HFF-Myc (cell line): ENCODE measurements at regions not wholly inside any gene's neighbourhood (a gene's known extent, or its start where the extent isn't known, plus 50 kb on each side); places are given as distances from the start of the nearest gene placed in this dataset.

Experiments
- DNase-seq: peaks from one replicate; pipeline ENCODE4 v3.0.0-alpha.2; 2011; ENCODE audit warnings: low read depth; ENCODE audit errors: extremely low read depth
- H3K4me3 ChIP-seq: replicated peaks from 2 replicates; pipeline ENCODE4 v1.5.1; 2011; ENCODE audit warnings: low read depth, mild to moderate bottlenecking, control low read depth, low read length
- CTCF ChIP-seq: IDR thresholded peaks from 2 replicates; pipeline ENCODE4 v1.5.1; 2012; ENCODE audit warnings: mild to moderate bottlenecking, low read depth, low read length, control low read depth; ENCODE audit errors: missing control alignments

DNA sequence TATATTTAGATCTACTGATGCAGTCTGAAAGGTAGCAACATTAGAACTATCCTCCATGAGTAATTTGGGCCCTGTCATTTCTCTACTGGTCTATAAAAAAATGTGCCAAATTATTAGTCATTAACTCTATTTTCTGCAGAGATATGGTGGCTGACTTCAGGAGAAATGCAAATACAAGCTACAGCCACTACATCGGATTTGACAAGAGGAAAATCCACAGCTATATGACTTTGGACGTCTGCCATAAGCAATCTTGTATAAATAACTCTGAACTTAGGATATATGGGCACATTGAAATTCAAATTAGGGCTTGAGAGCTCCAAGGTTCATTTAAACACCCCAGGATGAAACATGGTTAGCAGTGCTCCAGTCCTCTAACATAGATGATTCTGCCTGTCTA is 983.0 kb upstream of the LRFN5 start:
- H3K4me3 ChIP-seq = no peak overlapping the region
- no peak for TF ChIP-seq CTCF
- no peak for DNase-seq

DNA sequence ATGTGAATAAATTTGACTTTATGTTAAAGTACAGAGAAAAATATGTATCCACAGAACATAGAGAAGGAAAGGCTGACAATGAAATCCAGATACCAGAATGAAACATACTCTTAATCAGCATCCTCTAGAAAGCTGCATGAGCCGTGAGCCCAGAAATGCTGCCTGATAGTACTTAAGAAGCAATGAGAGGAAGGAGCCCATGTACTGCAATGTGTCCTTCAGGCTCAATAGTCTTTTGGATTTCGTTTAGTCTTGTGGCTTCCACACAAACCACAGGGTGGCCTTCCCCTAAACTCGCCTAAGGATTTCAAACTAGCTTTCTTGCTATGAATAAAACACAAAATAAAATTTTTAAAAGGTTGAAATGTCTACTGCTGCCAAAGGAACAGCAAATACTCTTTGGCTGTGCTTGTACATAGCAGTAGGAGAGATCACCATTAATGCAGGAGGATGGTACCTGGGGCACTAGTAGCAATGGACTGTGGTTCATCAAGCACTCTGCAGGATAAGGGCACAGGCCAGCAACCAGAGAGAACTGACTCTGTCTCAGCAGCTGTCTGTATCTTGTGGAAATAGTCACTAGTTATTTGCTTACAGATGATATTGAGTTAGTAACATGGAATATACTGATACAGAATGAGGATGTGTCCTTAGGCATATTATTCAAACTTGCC is 988.3 kb upstream of the LRFN5 start:
- no peak for TF ChIP-seq CTCF
- H3K4me3 ChIP-seq = no peak overlapping the region

GRCh38 chr14:40616579-40616978 is 990.1 kb upstream of the LRFN5 start:
- TF ChIP-seq CTCF = no peak
- no peak for DNase-seq
- no peak overlapping the region for H3K4me3 ChIP-seq

More for the DNA sequence above, 988.3 kb upstream of the LRFN5 start:
- no peak for DNase-seq

- no peak overlapping the region for H3K4me3 ChIP-seq
- DNase-seq = no peak
- no peak for TF ChIP-seq CTCF
Observed at GRCh38 chr14:40601063-40601462, 1005.6 kb upstream of the LRFN5 start.

GRCh38 chr14:40599725-40600124 is 1007.0 kb upstream of the LRFN5 start:
- DNase-seq = no peak
- TF ChIP-seq CTCF = no peak
- H3K4me3 ChIP-seq = no peak overlapping the region

GRCh38 chr14:40581264-40581663 is 1025.4 kb upstream of the LRFN5 start:
- no peak for DNase-seq
- no peak overlapping the region for H3K4me3 ChIP-seq
- no peak for TF ChIP-seq CTCF
